GM10266 (cell line): ENCODE measurements at regions not wholly inside any gene's neighbourhood (a gene's known extent, or its start where the extent isn't known, plus 50 kb on each side); places are given as distances from the start of the nearest gene placed in this dataset.
A peak's percentile ranks its signal among the peaks of the same experiment; 100 is the strongest.
"Not testable (repeated sequence)": the region's sequence is repeated elsewhere in the genome, so short reads cannot be mapped to it uniquely, and the experiment has no call there.

Experiments used
- DNase-seq: peaks from one replicate; pipeline ENCODE4 v3.0.0; 2012; ENCODE audit errors: extremely low spot score
- CTCF ChIP-seq: IDR thresholded peaks from 2 replicates; pipeline ENCODE4 v1.5.1; 2012; ENCODE audit warnings: mild to moderate bottlenecking, low read depth; ENCODE audit not compliant: control insufficient read depth, insufficient read depth; ENCODE audit errors: missing control alignments

DNA sequence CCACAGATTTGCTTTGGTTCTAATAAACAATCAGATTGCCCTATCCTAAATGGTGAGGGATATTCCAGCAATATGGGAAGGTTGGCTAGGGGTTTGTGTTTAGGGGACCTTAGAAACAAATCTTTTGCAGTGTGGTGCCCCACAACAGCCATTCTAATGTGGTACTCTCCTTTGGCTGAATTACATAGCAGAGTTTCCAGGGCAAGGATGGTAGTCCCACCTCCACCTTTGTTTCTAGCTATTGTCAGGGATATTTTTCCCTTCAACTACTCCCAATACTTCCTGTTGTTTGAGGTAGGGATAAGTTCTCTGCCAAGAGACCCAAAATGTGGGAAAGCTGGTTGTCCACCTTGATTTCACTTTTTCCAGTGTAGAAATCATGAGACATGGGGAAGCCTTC lies 494.7 kb upstream of the CHORDC1 start:
- no peak for DNase-seq
- TF ChIP-seq CTCF: no peak

DNA sequence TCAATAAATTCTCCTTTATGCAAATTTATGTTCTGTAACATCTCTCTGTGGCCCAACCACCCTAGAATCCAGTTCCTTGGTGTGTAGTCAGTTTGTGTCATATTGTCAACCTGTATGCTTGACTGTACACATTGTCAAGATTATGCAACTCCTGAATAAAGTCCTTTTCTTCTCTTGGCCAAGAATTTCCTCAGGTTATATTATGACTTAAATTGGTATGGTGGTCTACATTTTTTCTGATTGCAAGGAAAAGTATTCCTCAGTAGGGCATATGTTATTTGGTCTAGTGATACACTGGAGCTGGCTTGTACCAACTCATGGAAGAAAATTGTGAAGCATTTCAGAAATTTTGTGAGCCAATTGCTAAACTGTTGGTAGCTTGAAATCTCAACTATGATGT lies 482.8 kb upstream of the CHORDC1 start:
- TF ChIP-seq CTCF: no peak
- DNase-seq: no peak

- no peak for DNase-seq
- no peak for TF ChIP-seq CTCF
Measured at GRCh38 chr11:90704510-90704909, 481.7 kb upstream of the CHORDC1 start.

GRCh38 chr11:90701716-90702115 lies 478.9 kb upstream of the CHORDC1 start:
- DNase-seq: no peak
- TF ChIP-seq CTCF: no peak

GRCh38 chr11:90700789-90701439 lies 478.1 kb upstream of the CHORDC1 start:
- no peak for TF ChIP-seq CTCF
- DNase-seq: peak; percentile 4

GRCh38 chr11:90699791-90700400 lies 477.0 kb upstream of the CHORDC1 start:
- no peak for TF ChIP-seq CTCF
- DNase-seq: no peak

- DNase-seq: no peak
- TF ChIP-seq CTCF: no peak
Measured at GRCh38 chr11:90698238-90698637, 475.4 kb upstream of the CHORDC1 start.

- DNase-seq: not testable (repeated sequence)
Measured at GRCh38 chr11:90675496-90675895, 452.6 kb upstream of the CHORDC1 start.
